ENCODE measurements at regions not wholly inside any gene's neighbourhood (a gene's known extent, or its start where the extent isn't known, plus 50 kb on each side); places are given as distances from the start of the nearest gene placed in this dataset.
"Not testable (repeated sequence)": the region's sequence is repeated elsewhere in the genome, so short reads cannot be mapped to it uniquely, and the experiment has no call there.

- ATAC-seq, result no peak
- DNase-seq, result no peak
Measured at GRCh38 chr2:210961249-210961648, 404.9 kb downstream of the CPS1 start.

DNA sequence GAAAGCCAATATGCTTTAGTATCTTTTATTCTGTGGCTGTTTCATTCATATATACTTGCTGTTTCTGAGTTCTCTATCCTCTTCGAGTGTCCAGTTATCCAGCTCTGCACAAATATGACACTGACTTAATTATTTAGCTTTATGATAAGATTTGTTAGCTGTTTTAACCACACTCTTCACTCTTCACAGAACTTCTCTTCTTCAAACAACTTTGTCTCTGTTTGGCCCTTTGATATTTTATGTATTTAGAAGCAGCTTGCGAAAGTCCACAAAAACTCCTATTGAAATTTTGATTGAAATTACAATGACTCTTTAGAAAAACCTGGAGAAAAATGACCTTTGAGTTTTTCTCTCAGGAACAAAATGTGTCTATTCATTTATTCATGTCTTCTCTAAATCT lies 407.0 kb downstream of the CPS1 start:
- DNase-seq (no peak), ATAC-seq (no peak)

- no peak for ATAC-seq
- no peak for DNase-seq
Measured at GRCh38 chr2:210964141-210964764, 407.9 kb downstream of the CPS1 start.

DNA sequence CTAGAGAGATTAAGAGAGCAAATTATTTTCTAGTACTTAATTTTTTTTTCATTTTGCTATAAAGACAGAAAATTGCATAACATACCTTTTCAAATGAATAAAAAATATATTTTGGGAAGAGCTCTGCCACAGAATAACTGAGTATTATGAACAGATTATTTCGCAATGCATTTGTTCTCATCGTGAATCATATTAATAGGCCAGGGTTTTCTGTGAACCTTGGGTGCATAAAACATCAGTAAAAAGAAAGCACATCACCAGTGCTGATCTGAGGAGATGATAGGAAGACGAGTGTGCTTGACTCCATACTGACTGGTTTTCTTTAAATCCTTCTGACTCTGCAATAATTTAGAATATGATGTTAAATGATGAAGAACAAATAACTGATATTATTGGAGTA lies 409.1 kb downstream of the CPS1 start:
- no peak for ATAC-seq
- no peak for DNase-seq

DNA sequence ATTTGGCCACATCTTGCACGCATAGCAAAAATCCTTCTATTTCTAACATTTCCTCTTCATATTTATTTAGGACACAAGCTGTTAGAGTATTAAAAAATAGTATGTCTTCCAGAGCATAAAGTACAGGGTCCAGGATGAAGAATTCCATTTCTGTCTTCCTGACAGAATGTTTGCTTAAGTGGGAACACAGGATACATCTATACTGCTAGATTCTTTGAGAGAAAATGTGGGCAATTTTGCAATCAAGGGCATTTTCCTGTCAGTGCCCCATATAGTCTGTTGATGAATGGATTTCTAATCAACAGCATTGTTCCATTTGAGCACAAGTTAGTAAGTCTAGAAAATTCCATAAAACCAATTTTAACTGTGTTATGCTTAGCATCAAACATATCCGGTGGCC lies 409.9 kb downstream of the CPS1 start:
- ATAC-seq, result no peak
- no peak for DNase-seq

GRCh38 chr2:210971431-210971830 lies 415.0 kb downstream of the CPS1 start:
- DNase-seq (no peak), ATAC-seq (no peak)

- DNase-seq, ATAC-seq: not testable (repeated sequence)
Measured at GRCh38 chr2:210986806-210987205, 430.4 kb downstream of the CPS1 start.

- ATAC-seq, result no peak
- DNase-seq, result no peak
Measured at GRCh38 chr2:210991107-210991506, 434.7 kb downstream of the CPS1 start.

- ATAC-seq (no peak), DNase-seq (no peak)
Measured at GRCh38 chr2:210994104-210994503, 437.7 kb downstream of the CPS1 start.

DNA sequence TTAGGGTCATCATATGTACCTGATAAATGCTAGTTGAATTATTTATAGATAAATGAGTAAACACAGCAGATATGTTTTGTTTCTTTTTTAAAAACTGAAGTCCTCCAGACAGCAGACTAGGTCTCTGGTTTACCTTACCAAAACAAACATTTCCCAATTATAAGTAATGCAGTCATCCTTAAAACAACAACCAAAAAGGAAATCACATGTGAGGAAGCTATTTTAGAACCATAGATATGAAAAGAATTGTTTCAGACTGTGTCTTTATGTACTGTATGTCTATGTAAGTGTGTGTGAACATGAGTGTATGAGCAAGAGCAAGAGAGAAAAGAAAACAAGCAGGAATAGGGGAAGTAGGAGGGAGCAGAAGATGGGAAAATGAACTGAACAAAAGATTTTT lies 441.0 kb downstream of the CPS1 start:
- DNase-seq (no peak), ATAC-seq (no peak)

DNA sequence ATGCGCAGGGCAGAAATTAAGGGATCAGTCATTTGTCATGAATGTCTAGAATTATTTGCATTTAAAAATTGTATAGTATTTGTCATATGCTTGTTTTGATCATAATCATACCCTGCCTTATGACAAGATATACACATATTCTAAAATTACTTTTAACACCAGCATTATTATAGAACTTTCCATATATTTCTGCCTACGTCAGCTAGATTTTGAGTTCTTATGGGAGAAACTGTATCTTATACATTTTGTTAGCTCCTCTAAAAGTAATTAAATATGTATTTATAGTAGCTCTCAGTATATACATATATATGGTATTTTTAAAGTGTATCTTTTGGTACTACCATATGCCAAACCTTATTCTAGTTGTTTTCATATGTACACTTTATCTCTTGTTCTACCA lies 441.9 kb downstream of the CPS1 start:
- DNase-seq, result no peak
- no peak for ATAC-seq

GRCh38 chr2:211014376-211014775 lies 458.0 kb downstream of the CPS1 start:
- no peak for DNase-seq
- no peak for ATAC-seq

GRCh38 chr2:211014906-211015305 lies 458.5 kb downstream of the CPS1 start:
- ATAC-seq, result no peak

GRCh38 chr2:211025089-211025488 lies 468.7 kb downstream of the CPS1 start:
- not testable (repeated sequence) for DNase-seq, ATAC-seq

More at GRCh38 chr2:211014906-211015305, 458.5 kb downstream of the CPS1 start:
- DNase-seq, result no peak

DNA sequence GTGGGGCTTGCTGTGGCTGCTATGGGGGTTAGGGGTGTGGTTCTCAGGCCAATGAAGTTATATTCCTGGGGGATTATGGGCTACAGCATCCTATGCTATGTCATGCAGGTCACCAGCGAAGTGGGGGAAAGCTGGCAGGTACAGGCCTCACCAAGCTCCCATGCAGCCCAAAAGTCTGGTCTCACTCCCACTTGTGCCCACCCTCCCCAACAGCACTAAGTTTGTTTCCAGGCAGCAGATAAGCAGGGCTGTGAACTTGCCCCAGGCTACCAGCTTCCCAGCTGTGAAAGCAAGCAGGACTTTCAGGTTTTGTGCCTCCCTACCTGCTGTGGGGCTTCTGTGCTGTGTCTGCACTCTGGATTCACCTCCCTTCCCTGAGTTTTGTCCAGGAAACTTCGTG lies 469.7 kb downstream of the CPS1 start:
- DNase-seq (no peak), ATAC-seq (no peak)

GRCh38 chr2:211027976-211028375 lies 471.6 kb downstream of the CPS1 start:
- DNase-seq (no peak), ATAC-seq (no peak)

DNA sequence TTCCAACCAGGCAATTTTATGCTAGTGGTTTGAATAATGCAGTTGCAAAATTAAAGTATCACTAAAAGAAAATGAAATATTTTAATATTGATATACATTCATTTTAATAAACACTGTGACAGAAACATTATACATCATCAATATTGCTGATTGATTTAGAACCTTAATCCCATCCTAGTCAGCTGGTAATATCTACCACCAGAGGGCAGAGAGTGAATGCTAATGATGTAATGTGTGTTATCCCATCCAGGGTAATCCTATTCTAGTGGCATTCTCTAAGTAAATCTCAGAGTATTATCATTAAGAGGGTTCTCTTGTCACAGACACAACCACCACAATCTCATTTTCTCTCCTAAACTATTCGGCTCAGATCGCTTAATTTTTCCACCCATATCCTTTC lies 477.4 kb downstream of the CPS1 start:
- ATAC-seq (no peak), DNase-seq (no peak)

DNA sequence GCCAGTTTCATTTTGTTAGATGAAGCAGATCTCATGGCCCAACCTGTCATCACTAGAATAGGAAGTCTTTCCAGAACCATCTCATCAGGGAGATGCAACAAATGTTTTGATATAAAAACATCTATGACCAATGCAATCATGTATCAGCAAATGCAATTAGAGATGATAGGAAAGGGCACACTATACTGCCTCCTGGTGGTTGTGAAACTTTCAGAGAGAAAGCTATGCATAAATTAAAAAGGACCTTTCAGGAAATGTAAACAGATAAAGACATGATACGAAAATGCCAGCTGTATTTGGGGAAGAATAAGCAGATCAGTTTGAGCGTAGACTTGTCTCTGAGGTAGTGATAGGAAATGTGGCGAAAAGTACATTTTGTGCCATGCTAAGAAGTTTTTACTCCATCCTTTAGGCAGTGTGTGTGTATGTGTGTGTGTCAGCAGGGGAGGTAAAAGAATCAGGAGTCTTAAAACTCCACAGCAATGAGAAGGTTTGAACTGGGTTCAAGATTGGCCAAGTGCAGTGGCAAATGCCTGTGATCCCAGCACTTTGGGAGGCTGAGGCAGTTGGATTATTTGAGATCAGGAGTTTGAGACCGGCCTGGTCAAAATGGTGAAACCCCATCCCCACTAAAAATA lies 479.3 kb downstream of the CPS1 start:
- no peak for DNase-seq
- ATAC-seq, result no peak

DNA sequence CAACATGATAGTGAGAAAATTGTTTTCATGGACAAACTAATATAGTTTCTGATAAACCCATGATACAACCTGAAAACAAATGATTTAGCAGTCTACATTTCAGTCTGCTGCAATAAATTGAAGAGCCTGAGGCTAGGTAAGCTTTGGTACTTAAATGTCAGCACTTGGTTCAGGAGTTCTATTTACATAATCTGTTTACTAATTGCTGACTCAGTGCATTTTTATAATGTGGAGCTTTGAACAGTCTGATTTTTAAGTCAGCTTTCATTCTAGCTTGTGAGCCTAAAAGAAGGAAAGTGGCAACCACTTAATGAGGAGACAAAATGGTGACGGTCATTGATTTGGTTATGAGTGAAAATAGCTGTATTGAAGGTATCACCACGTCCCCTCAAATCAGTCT lies 488.6 kb downstream of the CPS1 start:
- ATAC-seq, result no peak

GRCh38 chr2:211049321-211050018 lies 493.1 kb downstream of the CPS1 start:
- ATAC-seq (no peak), DNase-seq (no peak)

More for the DNA sequence above, 488.6 kb downstream of the CPS1 start:
- no peak for DNase-seq

- DNase-seq, result no peak
- no peak for ATAC-seq
Measured at GRCh38 chr2:211055438-211055837, 499.0 kb downstream of the CPS1 start.

DNA sequence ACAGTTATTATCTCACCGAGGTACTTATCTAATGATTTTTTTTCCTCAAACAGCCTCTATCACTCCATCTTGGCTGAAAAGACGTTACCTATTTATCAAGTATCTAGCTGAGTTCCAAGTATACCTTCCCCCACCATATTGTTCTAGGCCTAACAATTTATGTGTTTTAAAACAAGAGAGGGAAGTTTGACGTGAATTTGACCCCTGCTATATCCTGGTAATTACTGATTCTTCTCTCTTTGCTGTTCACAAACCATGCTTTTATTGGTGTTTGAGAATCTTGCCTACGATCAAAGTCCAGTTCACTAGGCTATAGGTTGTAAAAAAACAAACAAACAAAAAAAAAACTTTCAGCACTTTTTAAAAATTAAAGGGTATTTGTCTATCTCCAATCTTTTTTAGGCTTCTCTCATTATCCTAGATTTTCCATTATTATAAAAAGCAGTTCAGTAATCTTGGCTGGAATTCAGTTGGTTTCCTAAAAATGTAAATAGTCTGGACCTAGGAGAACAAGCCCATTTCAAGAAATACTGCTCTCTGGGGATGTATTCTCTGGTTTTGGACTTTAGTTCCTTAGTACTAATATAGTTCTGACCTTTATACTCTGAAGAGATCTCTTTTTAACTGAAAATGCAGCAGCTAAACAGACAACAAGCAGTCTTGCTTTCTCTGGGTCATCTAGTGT lies 505.4 kb downstream of the CPS1 start:
- ATAC-seq, result no peak
- no peak for DNase-seq

GRCh38 chr2:211062297-211062612 lies 505.9 kb downstream of the CPS1 start:
- DNase-seq (no peak), ATAC-seq (no peak)

Data from stimulated activated naive CD8-positive, alpha-beta T cell treated with anti-CD3 and anti-CD28 coated beads, Interleukin-15, Interleukin-2, amounts not matched to agents 100 U/mL and 50 U/mL, for 24 hours (primary cell).